T-helper 2 cell treated with Interferon-gamma antibody and Interleukin-4, amounts not matched to agents 5 μg/mL and 100 μg/mL, for 36 hours (primary cell): ENCODE measurements at regions not wholly inside any gene's neighbourhood (a gene's known extent, or its start where the extent isn't known, plus 50 kb on each side); places are given as distances from the start of the nearest gene placed in this dataset.

ENCODE experiments used
- DNase-seq: peaks from one replicate; pipeline ENCODE4 v3.0.0; 2021; ENCODE audit warnings: low spot score
- H3K27ac Mint-ChIP-seq: one replicate; pipeline ENCODE4 v1.8.0; 2021; ENCODE audit warnings: mild to moderate bottlenecking, mixed read lengths
- H3K27me3 Mint-ChIP-seq: one replicate; pipeline ENCODE4 v1.8.0; 2021; ENCODE audit warnings: low read depth, mixed read lengths
- H3K36me3 Mint-ChIP-seq: one replicate; pipeline ENCODE4 v1.8.0; 2021; ENCODE audit warnings: low read depth, mixed read lengths
- H3K4me1 Mint-ChIP-seq: one replicate; pipeline ENCODE4 v1.8.0; 2021; ENCODE audit warnings: low read depth, mixed read lengths
- H3K4me3 Mint-ChIP-seq: one replicate; pipeline ENCODE4 v1.8.0; 2022; ENCODE audit warnings: mild to moderate bottlenecking, moderate library complexity, mixed read lengths
- H3K9me3 Mint-ChIP-seq: one replicate; pipeline ENCODE4 v1.8.0; 2021; ENCODE audit warnings: mixed read lengths

DNA sequence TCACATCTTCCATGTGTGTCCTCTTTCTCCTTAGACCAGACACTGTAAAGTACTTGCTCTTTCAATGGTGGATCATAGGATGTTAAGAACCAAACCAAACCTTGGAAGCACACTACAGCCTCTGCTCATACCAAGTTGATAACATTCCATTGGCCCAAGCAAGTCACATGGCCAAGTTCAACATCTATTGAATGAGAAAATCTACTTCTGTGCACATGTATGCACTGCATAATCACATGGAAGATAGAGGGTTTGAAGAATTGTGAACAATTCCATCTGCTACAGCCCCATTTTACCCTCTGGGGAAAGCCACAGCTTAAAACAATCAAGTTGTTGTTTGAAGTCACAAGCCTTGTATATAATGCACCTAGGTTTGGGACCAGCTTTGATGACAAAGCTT lies 68.2 kb downstream of the MFAP3 start:
- H3K27me3 Mint-ChIP-seq: peaks cover 6% of the 10 kb centered on the region
- peaks cover 6% of the 10 kb centered on the region for H3K4me1 Mint-ChIP-seq
- no peak overlapping the region for H3K4me3 Mint-ChIP-seq
- H3K27ac Mint-ChIP-seq: no peak overlapping the region
- H3K36me3 Mint-ChIP-seq: no peaks in the 10 kb centered on the region
- no peaks in the 10 kb centered on the region for H3K9me3 Mint-ChIP-seq
- DNase-seq: no peak

DNA sequence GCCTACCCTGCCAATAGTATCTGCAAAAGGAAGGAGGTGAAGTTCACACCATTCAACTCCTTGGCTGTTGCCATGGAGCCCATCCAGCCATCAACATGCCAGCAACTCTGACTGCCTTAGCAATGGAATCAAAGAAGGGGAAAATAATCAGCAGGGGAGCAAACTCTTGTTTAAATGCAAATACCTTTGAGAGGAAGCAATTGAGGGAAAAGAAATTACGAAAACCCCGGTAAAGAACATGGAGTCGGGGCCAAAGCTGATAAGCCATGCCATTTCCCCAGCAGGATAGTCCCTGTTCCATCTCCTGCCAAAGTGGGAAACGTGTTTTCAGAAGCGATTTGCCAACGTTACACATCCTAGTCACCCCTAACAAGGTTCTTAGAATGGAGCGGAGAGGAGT lies 69.0 kb downstream of the MFAP3 start:
- Mint-ChIP-seq H3K36me3 (no peaks in the 10 kb centered on the region), H3K27me3 (peaks cover 6% of the 10 kb centered on the region), H3K9me3 (no peaks in the 10 kb centered on the region), H3K4me3 (no peak overlapping the region), H3K4me1 (peaks cover 9% of the 10 kb centered on the region), H3K27ac (no peak overlapping the region)
- no peak for DNase-seq

DNA sequence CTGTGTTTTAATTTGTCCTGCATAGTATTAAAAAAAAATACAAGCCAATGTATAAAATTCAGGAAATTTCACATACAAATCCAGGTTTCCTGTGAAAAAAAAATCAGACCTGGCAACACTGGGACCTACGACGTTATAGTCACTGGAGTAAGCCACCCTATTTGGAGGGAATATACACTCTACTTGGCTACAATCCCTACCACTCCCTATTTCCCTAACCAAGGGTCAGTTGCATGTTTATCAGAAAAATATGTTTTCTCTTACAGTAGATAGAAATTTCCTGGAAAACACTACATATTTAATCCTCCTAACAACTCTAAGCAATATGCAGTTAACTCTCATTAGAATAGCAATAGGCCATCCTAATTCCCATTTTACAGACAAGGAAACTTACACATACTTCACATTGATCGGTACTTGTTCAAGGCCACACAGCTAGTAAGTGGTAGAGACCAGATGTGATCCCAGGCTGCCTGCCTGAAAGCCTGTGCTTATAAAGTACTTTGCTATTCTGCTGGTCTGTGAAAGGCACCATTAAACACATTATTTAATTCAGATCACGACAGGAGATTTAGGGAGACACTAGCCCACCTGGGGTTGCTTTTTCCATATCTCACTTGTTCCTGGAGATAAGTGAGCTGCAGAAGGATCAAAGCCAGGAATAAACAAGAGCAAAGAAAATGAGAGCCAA lies 70.8 kb downstream of the MFAP3 start:
- no peak overlapping the region for H3K27ac Mint-ChIP-seq
- H3K36me3 Mint-ChIP-seq: no peaks in the 10 kb centered on the region
- DNase-seq: no peak
- H3K9me3 Mint-ChIP-seq: no peaks in the 10 kb centered on the region
- no peak overlapping the region for H3K4me3 Mint-ChIP-seq
- peaks cover 9% of the 10 kb centered on the region for H3K4me1 Mint-ChIP-seq
- peaks cover 6% of the 10 kb centered on the region for H3K27me3 Mint-ChIP-seq

DNA sequence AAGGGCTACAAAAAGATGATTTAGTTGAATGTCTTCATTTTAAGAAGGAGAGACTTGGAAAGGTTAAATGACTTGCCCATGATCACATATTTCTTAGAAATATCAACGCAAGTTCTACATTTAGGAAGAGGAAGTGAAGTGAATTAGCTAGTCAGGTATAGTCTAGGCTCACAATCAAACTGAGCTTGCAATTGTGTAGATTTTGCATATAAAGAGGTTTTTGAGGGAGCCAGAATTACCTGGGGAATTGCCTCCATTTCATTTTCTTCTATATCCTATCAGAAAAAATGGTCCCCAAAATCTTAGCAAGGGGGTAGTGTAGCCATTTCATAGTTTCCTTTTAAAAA lies 71.3 kb downstream of the MFAP3 start:
- peaks cover 6% of the 10 kb centered on the region for H3K27me3 Mint-ChIP-seq

DNA sequence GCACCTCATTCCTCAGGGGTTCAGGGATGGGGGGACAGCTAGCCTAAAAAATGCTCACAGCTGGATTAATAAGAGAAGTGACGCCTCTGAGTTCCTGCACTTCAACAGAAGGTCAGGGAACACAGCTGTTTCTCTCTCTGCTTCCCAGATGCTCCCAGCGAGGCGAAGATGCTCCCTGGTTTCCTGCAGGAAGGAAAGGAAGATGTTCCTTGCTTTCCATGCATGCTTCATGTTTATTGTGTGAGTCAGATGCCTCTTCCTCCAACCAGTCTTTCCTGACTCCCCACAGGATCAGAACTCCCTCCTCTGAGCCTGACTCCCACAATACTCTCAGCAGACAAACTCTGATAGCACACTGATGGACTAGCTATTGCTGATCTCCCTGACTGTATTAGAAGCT lies 71.9 kb downstream of the MFAP3 start:
- no peaks in the 10 kb centered on the region for H3K9me3 Mint-ChIP-seq
- H3K27me3 Mint-ChIP-seq: peaks cover 6% of the 10 kb centered on the region
- H3K4me1 Mint-ChIP-seq: peaks cover 9% of the 10 kb centered on the region
- no peak overlapping the region for H3K27ac Mint-ChIP-seq
- no peaks in the 10 kb centered on the region for H3K36me3 Mint-ChIP-seq
- DNase-seq: no peak
- H3K4me3 Mint-ChIP-seq: no peak overlapping the region

More for the DNA sequence above, 71.3 kb downstream of the MFAP3 start:
- Mint-ChIP-seq H3K36me3 (no peaks in the 10 kb centered on the region), H3K4me3 (no peak overlapping the region), H3K4me1 (peaks cover 9% of the 10 kb centered on the region), H3K9me3 (no peaks in the 10 kb centered on the region), H3K27ac (no peak overlapping the region)
- DNase-seq: no peak

DNA sequence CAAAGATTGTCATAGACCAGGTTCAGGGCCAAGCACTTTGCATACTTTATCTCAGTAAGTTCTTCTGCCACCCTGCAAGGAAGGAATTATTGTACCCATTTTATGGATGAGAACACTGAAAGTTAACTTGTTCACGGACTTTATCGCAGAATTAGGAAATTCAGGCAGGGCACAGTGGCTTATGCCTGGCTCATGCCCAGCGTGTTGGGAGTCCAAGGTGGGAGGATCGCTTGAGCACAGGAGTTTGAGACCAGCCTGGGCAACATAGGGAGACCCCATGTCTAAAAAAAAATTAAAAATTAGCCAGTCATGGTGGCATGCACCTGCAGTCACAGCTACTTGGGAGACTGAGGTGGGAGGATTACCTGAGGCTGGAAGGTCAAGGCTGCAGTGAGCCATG lies 72.4 kb downstream of the MFAP3 start:
- Mint-ChIP-seq H3K36me3 (no peaks in the 10 kb centered on the region), H3K9me3 (no peaks in the 10 kb centered on the region), H3K4me3 (no peak overlapping the region), H3K27me3 (peaks cover 6% of the 10 kb centered on the region), H3K27ac (no peak overlapping the region), H3K4me1 (peaks cover 9% of the 10 kb centered on the region)
- DNase-seq: no peak

DNA sequence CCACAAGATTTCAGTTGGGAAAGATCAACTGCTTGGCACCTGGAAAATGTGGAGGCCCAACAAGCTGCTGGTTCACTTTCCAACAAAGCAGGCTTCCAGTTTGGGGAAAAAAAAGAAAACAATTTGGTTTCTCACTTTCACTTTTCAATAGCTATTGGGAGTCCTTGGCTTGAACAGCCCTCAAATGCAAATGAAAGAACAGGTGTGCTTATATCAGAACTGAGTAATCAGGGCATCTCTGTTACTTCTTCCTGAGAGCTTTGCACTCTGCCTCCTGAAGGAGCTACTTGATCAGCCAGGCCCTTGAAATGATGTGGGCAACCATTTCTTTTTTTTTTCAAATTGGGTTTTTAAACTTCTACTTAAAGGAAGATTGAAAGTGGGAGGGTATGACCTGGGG lies 73.5 kb downstream of the MFAP3 start:
- Mint-ChIP-seq H3K9me3 (no peaks in the 10 kb centered on the region), H3K27me3 (peaks cover 5% of the 10 kb centered on the region), H3K27ac (no peak overlapping the region), H3K4me1 (peaks cover 9% of the 10 kb centered on the region), H3K4me3 (no peak overlapping the region), H3K36me3 (no peaks in the 10 kb centered on the region)
- no peak for DNase-seq

DNA sequence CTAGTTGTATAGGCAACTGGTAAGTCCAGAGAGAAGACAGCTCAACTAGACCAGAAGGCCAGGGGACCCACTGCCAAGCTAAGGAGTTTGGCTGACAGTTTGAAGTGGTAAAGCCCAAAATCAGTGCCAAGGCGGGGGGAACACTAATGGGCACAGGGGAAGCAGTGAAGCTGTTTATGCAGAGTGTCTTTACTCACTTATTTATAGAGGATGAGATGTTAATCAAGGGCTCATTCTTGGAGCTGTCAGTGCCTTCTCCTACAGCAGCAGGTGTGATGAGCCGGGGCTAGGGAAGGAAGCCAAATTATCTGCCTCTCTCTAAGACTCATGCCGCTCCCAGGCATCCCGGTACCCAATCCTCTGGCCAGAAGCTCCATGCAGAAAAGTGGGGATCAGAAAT lies 75.2 kb upstream of the GALNT10 start:
- no peak for DNase-seq
- Mint-ChIP-seq H3K9me3 (no peaks in the 10 kb centered on the region), H3K27ac (no peak overlapping the region), H3K27me3 (no peaks in the 10 kb centered on the region), H3K4me3 (no peak overlapping the region), H3K36me3 (no peaks in the 10 kb centered on the region), H3K4me1 (peaks cover 4% of the 10 kb centered on the region)

DNA sequence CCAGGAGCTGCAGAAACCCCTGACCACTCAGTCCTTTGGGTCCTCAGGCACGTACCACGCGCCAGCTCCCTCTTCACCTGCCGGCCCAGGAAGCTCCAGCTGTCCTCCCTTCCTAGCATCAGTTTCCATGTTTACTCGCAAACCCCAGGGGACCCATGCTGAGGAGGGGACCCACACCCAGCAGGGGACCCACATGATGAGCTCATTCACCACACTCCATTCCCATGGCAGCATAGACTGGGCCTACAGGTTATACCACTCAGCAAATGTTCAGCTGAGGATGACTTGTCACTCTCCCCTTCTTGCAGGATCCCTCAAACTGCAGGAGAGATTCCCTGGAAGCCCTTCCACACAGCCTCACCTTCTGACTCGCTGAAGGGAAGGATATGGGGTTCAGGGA lies 73.5 kb upstream of the GALNT10 start:
- H3K9me3 Mint-ChIP-seq: no peaks in the 10 kb centered on the region
- no peaks in the 10 kb centered on the region for H3K36me3 Mint-ChIP-seq
- H3K4me1 Mint-ChIP-seq: peaks cover 4% of the 10 kb centered on the region
- no peak overlapping the region for H3K27ac Mint-ChIP-seq
- H3K27me3 Mint-ChIP-seq: peaks cover 4% of the 10 kb centered on the region
- DNase-seq: no peak
- H3K4me3 Mint-ChIP-seq: no peak overlapping the region

DNA sequence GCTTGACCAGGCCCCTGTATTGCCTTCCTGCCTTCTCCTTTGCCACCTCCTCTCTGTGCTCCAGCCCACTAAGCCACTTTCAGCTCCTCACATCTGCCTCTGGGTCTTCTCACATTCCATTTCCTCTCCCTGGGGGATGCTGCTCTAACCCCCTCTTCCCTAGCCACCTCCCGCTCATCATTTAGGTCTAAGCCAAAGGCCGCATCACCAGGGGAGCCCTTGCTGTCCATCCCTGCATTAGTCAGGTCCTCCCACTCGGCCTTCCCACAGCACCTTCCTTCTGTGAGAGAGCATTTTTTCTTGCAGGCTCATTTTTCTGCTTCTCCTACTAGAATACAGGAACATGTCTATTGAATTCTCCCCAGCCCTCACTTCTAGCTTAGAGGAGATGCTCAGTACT lies 72.6 kb upstream of the GALNT10 start:
- Mint-ChIP-seq H3K27ac (no peak overlapping the region), H3K4me1 (no peaks in the 10 kb centered on the region), H3K4me3 (no peak overlapping the region), H3K9me3 (no peaks in the 10 kb centered on the region), H3K27me3 (peaks cover 4% of the 10 kb centered on the region), H3K36me3 (no peaks in the 10 kb centered on the region)
- DNase-seq: no peak

DNA sequence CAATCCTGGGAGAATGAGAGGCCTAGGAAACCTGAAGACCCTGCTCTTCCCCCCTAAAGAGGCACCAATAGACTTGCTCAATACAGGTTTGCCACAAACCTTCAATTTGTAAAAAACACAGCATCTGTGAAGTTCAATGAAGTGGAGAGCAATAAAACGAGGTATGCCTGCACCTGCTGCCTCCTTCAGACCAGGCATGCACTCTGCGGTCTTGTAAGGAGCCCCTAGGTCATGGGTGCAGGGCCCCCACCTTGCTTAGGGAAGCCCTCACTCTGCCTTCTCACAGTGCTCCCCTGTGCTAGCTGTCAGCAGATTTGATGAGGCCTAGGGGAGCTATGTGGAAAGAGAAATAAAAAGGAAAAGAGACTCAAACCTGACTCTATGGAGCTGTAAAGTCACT lies 72.1 kb upstream of the GALNT10 start:
- Mint-ChIP-seq H3K4me3 (no peak overlapping the region), H3K4me1 (no peaks in the 10 kb centered on the region), H3K9me3 (peaks cover 2% of the 10 kb centered on the region), H3K27me3 (peaks cover 8% of the 10 kb centered on the region), H3K36me3 (no peaks in the 10 kb centered on the region), H3K27ac (no peak overlapping the region)
- no peak for DNase-seq

DNA sequence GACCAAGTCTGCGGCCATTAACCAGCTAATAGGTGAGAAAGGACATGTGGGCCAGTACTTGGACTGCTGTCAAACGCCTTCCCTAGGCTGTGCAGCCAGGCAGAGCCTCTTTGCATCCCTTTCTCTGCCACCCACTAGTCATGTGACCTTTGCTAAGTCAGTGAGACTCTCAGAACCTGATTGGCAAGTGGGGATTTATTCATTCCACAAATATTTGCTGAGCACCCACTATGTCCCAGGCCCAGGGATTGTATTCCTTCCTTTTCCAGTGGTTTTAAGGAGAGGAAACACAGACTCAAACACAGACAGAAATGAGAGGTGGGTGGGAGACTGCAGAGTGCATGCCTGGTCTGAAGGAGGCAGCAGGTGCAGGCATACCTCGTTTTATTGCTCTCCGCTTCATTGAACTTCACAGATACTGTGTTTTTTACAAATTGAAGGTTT lies 71.6 kb upstream of the GALNT10 start:
- Mint-ChIP-seq H3K27ac (no peak overlapping the region), H3K27me3 (peaks cover 8% of the 10 kb centered on the region), H3K9me3 (peaks cover 5% of the 10 kb centered on the region), H3K36me3 (no peaks in the 10 kb centered on the region), H3K4me1 (no peaks in the 10 kb centered on the region), H3K4me3 (no peak overlapping the region)
- DNase-seq: no peak

DNA sequence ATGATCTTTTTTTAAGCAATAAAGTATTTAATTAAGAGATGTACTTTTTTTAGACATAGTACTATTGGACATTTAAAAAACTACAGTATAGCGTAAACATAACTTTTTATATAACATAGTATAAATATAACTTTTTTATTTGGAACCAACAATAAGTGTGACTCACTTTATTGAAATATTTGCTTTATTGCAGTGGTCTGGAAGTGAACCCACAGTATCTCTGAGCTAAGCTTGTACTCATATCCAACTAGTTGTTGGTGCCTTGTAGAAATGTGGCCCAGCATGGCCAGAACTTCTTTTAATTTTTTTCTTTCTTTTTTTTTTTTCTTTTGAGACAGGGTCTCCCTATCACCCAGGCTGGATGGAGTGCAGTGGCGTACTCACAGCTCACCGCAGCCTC lies 61.5 kb upstream of the GALNT10 start:
- no peaks in the 10 kb centered on the region for H3K36me3 Mint-ChIP-seq
- no peak for DNase-seq

DNA sequence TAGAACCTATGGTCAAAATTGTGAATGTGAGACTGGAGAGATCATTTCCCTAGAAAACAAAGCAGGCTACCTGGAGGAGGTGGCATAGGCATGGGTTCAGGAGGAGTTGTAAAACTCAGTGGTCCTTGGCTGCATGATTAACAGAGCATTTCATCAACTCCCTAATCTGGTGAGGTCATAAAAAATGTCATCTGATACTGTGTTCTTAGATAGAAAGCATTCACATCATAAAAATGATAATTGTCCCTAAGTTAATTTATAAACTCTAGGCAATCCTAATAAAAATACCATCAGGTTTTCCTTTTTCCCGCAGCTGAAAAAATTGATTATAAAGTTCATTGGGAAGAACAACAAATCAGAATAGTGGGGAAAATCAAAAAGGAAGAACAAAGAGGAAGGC lies 60.6 kb upstream of the GALNT10 start:
- Mint-ChIP-seq H3K4me3 (no peak overlapping the region), H3K36me3 (no peaks in the 10 kb centered on the region), H3K27me3 (peaks cover 45% of the 10 kb centered on the region), H3K27ac (no peak overlapping the region), H3K9me3 (peaks cover 6% of the 10 kb centered on the region), H3K4me1 (no peaks in the 10 kb centered on the region)
- no peak for DNase-seq

More for the DNA sequence above, 61.5 kb upstream of the GALNT10 start:
- H3K4me1 Mint-ChIP-seq: no peaks in the 10 kb centered on the region
- peaks cover 15% of the 10 kb centered on the region for H3K9me3 Mint-ChIP-seq
- no peak overlapping the region for H3K4me3 Mint-ChIP-seq
- H3K27me3 Mint-ChIP-seq: peaks cover 54% of the 10 kb centered on the region
- H3K27ac Mint-ChIP-seq: no peak overlapping the region

DNA sequence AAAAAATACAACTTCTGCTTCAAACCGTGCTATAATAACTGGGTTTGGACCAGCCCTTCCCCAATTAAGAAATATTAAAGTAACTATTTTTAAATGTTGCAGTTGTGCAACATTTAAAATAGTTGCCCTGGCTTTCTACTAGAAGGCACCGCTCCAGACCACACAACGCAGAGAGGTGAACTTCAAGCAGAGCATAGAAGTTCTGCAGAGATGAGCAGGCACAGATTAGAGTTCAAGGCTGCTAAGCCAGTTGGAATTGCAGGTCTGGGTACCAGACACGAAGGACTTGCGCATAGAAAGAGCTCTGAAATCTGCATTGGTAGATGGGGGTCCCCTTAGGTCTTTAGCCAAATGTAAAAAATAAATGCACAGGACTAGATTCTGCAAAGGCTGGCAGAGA lies 58.7 kb upstream of the GALNT10 start:
- H3K27me3 Mint-ChIP-seq: peaks cover 35% of the 10 kb centered on the region
- no peaks in the 10 kb centered on the region for H3K9me3 Mint-ChIP-seq
- no peaks in the 10 kb centered on the region for H3K4me1 Mint-ChIP-seq
- DNase-seq: no peak
- H3K27ac Mint-ChIP-seq: no peak overlapping the region
- no peak overlapping the region for H3K4me3 Mint-ChIP-seq
- no peaks in the 10 kb centered on the region for H3K36me3 Mint-ChIP-seq
